ENCODE measurements at regions not wholly inside any gene's neighbourhood (a gene's known extent, or its start where the extent isn't known, plus 50 kb on each side); places are given as distances from the start of the nearest gene placed in this dataset.

- intact Hi-C loops (cut with micrococcal nuclease) (no loop called here), dilution Hi-C loops (cut with HindIII; ENCODE audit: low sequenced_read_pairs, unreplicated experiment) (no loop called here), in situ Hi-C loops (cut with MboI; ENCODE audit: low sequenced_read_pairs) (no loop called here)
- TF ChIP-seq MXI1 (IDR thresholded peaks at IDR 0.05; ENCODE audit: borderline replicate concordance, low read depth, low read length) (no peak), SMC3 (IDR thresholded peaks at IDR 0.05; ENCODE audit: low read depth, low read length) (no peak), BHLHE40 (IDR thresholded peaks at IDR 0.05; ENCODE audit: low read depth, low read length) (no peak), RAD21 (IDR thresholded peaks at IDR 0.05; ENCODE audit: low read length) (no peak), FOS (IDR thresholded peaks at IDR 0.05; ENCODE audit: low read depth, low read length) (no peak), CHD1 (IDR thresholded peaks at IDR 0.05; ENCODE audit: low read depth, low read length) (no peak), MAZ (IDR thresholded peaks at IDR 0.05; ENCODE audit: borderline replicate concordance, low read depth, low read length) (no peak), CTCF (conservative IDR thresholded peaks at IDR 0.05; ENCODE audit: low read depth, low read length) (no peak), POLR2A (IDR thresholded peaks at IDR 0.05; ENCODE audit: low read depth, low read length) (no peak), MAFK (IDR thresholded peaks at IDR 0.05; ENCODE audit: low read depth, low read length) (no peak), RCOR1 (IDR thresholded peaks at IDR 0.05; ENCODE audit: insufficient replicate concordance, low read length) (no peak), USF2 (IDR thresholded peaks at IDR 0.05; ENCODE audit: low read depth, low read length) (no peak), RFX5 (IDR thresholded peaks at IDR 0.05; ENCODE audit: low read depth, low read length) (no peak), CEBPB (IDR thresholded peaks at IDR 0.05; ENCODE audit: low read depth, low read length) (no peak), NFE2L2 (IDR thresholded peaks at IDR 0.05; ENCODE audit: low read depth, low read length) (no peak)
- TF ChIP-seq, protein P1, sequence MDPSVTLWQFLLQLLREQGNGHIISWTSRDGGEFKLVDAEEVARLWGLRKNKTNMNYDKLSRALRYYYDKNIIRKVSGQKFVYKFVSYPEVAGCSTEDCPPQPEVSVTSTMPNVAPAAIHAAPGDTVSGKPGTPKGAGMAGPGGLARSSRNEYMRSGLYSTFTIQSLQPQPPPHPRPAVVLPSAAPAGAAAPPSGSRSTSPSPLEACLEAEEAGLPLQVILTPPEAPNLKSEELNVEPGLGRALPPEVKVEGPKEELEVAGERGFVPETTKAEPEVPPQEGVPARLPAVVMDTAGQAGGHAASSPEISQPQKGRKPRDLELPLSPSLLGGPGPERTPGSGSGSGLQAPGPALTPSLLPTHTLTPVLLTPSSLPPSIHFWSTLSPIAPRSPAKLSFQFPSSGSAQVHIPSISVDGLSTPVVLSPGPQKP (IDR thresholded peaks at IDR 0.05; ENCODE audit: borderline replicate concordance, low read depth, low read length): no peak
- H3K56ac ChIP-seq (ENCODE audit: extremely low read depth, insufficient read depth, low read length): no peak overlapping the region
- no peak overlapping the region for H3K4me2 ChIP-seq (ENCODE audit: low read depth, low read length)
- ATAC-seq (ENCODE audit: low read depth) (no peak), DNase-seq (no peak)
- no peak overlapping the region for H3K9ac ChIP-seq (ENCODE audit: low read depth, low read length)
- no peak overlapping the region for H3K4ac ChIP-seq (ENCODE audit: low read depth, low read length)
- H2BK15ac ChIP-seq (ENCODE audit: low read depth, low read length): no peak overlapping the region
- no peak overlapping the region for H2AK5ac ChIP-seq (ENCODE audit: low read depth, low read length)
- no peaks in the 10 kb centered on the region for H3K4me1 ChIP-seq (ENCODE audit: control insufficient read depth, insufficient read depth, low read length)
- peaks cover 8% of the 10 kb centered on the region; the same call in 1 of the 2 replicates for H3K9me3 ChIP-seq (ENCODE audit: control insufficient read depth, insufficient read depth, low read length)
- no peak overlapping the region for H2BK120ac ChIP-seq (ENCODE audit: low read depth, low read length)
- no peak overlapping the region for H4K5ac ChIP-seq (ENCODE audit: low read depth, low read length)
- H3K27me3 ChIP-seq (ENCODE audit: control insufficient read depth, insufficient read depth, low read length): no peaks in the 10 kb centered on the region
- H3K79me1 ChIP-seq (ENCODE audit: low read depth in 1 of 2, low read length in 2 of 2): no peaks in the 10 kb centered on the region
- no peak overlapping the region for H3K23ac ChIP-seq (ENCODE audit: low read depth, low read length)
- H3K27ac ChIP-seq (ENCODE audit: insufficient read depth, low read length): no peak overlapping the region
- no peak overlapping the region for H2BK20ac ChIP-seq (ENCODE audit: low read depth, low read length)
- no CpG with 5 or more reads among the region's 4 CpGs for WGBS, 2 experiments (ENCODE audit: extremely low coverage in 2 of 2, insufficient read length in 1 of 2)
- H2AK9ac ChIP-seq (replicated peaks; ENCODE audit: low read depth, low read length, poor library complexity): no peak overlapping the region
- no peak overlapping the region for H4K91ac ChIP-seq (ENCODE audit: insufficient read depth, low read depth, low read length)
- no peak overlapping the region for H2AFZ ChIP-seq (replicated peaks; ENCODE audit: low read length, poor library complexity)
- BruUV-seq (replicated peaks): no TSS peak
- CTCF ChIA-PET: no interaction called here
- H3K18ac ChIP-seq (ENCODE audit: low read depth, low read length): no peak overlapping the region
- H2BK5ac ChIP-seq (ENCODE audit: low read depth, low read length, poor library complexity, severe bottlenecking): no peak overlapping the region
- no peaks in the 10 kb centered on the region for H3K9me1 ChIP-seq (ENCODE audit: insufficient read depth, low read length)
- POLR2A ChIA-PET (ENCODE audit: unreplicated experiment): no interaction called here
- H3K14ac ChIP-seq (replicated peaks; ENCODE audit: low read depth, low read length): no peak overlapping the region
- no peak overlapping the region for H3K4me3 ChIP-seq (ENCODE audit: insufficient read depth, low read depth, low read length)
- H3K36me3 ChIP-seq (ENCODE audit: control insufficient read depth, insufficient read depth, low read length): no peaks in the 10 kb centered on the region
- H4K20me1 ChIP-seq (ENCODE audit: insufficient read depth, low read length): no peaks in the 10 kb centered on the region
- H4K8ac ChIP-seq (ENCODE audit: low read depth in 2 of 2, low read length in 2 of 2): no peak overlapping the region
These were observed 376.1 kb upstream of the SFSWAP start for GRCh38 chr12:131334835-131335234.

Data from IMR-90 (cell line).